ENCODE measurements at regions not wholly inside any gene's neighbourhood (a gene's known extent, or its start where the extent isn't known, plus 50 kb on each side); places are given as distances from the start of the nearest gene placed in this dataset.

DNA sequence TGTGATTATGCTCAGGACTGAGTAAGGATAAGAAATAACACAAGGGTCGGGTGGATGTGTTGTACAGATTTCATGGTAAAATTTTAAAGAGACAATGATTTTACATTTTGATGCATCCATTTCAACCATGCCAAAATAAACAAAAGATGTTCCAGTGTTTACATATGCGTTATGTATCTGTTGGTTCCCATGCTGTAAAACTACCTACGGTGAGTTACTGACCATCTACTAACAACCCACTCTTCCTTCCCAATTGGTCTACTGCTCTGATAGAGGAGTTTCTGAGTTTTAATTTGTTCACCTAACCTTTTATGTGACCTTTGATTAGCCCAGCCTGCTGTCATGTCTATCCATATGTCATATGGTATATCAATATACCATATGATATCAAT is 1697.1 kb downstream of the MAT2B start:
- Histone ChIP-seq H3K4me3 (no peak overlapping the region), H3K27ac (no peak overlapping the region)

DNA sequence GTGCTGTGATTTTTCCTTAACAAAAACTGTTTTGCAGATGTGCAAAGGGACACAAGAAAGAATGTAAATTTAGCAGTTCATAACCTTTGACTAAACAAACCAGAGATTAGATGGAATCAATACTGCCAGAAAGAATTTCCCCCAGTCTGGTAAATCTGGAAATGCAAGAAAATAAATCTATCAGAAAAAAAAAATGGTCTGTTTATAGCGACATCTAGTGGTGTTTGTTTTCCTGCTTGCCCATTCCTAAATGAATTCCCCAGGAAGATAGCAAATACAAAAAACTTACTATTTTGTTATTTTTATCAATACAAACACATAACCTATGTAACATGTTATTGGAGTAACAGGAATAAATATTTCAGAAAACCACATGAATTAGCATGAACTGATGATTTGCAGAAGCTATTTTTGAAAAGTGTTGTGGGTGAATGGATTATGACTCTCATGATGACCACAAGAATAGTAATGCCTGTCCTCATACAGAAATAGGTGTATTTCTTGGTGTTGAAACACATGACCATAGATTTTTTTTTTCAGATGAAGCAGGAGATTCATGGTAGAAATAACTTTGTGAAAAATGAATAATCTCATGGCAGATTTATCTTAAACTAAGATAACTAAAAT is 1703.8 kb downstream of the MAT2B start:
- no peak overlapping the region for H3K27ac ChIP-seq
- no peak overlapping the region for H3K4me3 ChIP-seq

GRCh38 chr5:165224366-165225045 is 1719.1 kb downstream of the MAT2B start:
- Histone ChIP-seq H3K27ac (no peak overlapping the region), H3K4me3 (no peak overlapping the region)

GRCh38 chr5:165227515-165227914 is 1722.1 kb downstream of the MAT2B start:
- no peak overlapping the region for H3K4me3 ChIP-seq

DNA sequence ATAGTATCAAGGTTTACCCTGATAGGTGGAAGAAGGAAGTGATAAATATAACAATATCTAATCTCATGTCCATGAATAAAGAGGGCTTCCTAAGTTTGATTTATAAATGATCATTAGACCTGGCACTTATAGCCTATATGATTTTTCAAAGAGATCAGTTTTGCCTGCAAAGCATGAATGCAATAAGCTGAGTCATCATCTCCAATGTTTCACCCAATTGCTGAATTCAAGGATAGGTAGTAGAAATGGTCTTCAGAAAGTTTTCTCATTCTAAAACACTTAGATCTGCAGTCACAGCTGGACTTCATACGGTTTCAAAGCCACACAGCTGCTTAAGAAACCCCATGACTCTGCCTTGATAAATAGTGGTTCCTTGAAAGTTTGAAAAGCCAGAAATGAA is 1722.8 kb downstream of the MAT2B start:
- no peak overlapping the region for H3K4me3 ChIP-seq
- no peak overlapping the region for H3K27ac ChIP-seq

More at GRCh38 chr5:165227515-165227914, 1722.1 kb downstream of the MAT2B start:
- H3K27ac ChIP-seq, result no peak overlapping the region

- no peak overlapping the region for H3K4me3 ChIP-seq
- H3K27ac ChIP-seq, result no peak overlapping the region
Observed at GRCh38 chr5:165231821-165232508, 1726.5 kb downstream of the MAT2B start.

DNA sequence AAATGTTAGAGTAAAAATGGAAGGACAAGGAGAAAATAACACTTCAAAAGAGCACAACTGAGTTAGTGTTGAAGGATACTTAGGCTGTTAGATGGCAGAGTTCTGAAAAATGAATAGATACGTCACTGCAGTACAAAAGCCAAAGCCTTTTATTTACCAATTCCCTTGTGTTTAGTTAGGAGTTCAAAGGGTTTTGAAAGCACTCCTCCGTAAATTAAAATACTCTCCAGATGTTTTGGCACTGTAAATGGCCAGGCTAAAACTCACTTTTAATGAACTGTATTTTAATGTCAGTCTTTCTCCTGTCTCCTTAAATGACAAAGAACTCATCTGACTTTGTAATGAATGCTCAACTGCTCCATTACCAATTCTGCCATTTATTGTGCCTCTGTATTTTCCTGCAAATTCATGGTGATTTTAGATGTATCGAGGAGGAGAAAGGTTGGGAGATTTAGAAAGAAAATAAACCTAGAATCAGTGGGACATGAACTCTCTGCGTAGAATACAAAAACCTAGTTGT is 1727.2 kb downstream of the MAT2B start:
- Histone ChIP-seq H3K27ac (no peak overlapping the region), H3K4me3 (no peak overlapping the region)

DNA sequence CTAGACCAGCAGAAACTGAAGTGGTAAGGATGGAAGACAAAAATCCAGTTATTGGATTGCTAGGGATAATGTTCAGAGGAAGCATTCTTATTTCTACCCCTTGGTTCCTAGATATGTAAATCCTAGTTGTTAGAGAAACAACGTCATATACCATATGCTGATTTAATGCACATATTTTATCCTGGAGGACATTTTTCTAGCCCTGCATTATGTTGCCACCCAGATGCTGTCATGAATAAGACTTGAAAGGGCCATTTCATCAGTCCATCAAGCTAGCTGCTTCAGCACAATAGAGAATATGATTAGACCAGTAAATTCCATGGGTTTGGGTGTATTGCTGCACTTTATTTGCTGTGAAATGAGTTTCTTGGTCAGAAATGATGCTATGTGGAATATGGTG is 1736.4 kb downstream of the MAT2B start:
- H3K27ac ChIP-seq, result no peak overlapping the region
- H3K4me3 ChIP-seq, result no peak overlapping the region

- H3K27ac ChIP-seq, result no peak overlapping the region
- H3K4me3 ChIP-seq, result no peak overlapping the region
Observed at GRCh38 chr5:165242646-165243045, 1737.2 kb downstream of the MAT2B start.

- H3K4me3 ChIP-seq, result no peak overlapping the region
- H3K27ac ChIP-seq, result no peak overlapping the region
Observed at GRCh38 chr5:165244407-165244806, 1739.0 kb downstream of the MAT2B start.

- H3K27ac ChIP-seq, result no peak overlapping the region
- H3K4me3 ChIP-seq, result no peak overlapping the region
Observed at GRCh38 chr5:165258197-165258771, 1752.9 kb downstream of the MAT2B start.

DNA sequence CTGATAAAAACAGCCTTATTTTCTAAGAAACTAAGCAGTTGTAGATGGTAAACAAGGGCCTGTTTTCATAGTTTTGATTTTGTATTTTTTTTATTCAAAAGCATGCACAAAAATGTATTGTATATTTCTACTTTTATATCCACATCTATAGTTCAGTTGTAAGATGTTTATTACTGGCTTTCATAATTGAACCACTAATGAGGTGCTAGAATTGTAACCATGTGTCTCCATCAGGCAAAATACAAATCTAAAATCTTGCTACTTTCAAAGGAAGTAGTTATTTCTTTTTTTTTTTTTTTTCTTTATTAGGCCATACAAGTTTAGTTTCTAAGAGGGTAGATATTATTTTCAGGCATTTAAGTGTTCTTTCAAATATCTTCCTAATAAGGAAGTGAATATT is 1755.0 kb downstream of the MAT2B start:
- Histone ChIP-seq H3K27ac (no peak overlapping the region), H3K4me3 (no peak overlapping the region)

DNA sequence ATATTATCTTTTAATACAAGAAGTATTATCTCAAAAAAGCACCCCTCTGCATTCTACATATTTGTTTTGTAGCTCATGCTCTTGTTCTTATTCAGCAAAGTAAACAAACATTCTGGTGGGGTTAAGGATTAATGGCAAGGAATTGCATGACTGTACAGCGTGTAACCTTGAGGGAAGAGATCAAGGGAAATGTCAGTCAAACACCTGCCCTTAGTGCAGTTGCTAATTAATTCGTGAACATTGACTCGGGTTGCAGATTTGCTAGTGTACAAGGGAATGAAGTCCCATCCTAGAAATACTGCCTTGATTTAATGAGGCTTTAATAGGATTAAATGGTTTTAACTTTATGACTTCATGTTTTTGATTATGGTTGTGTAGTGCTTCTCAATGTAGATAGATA is 1758.1 kb downstream of the MAT2B start:
- H3K27ac ChIP-seq, result no peak overlapping the region
- H3K4me3 ChIP-seq, result no peak overlapping the region

GRCh38 chr5:165266939-165267338 is 1761.5 kb downstream of the MAT2B start:
- H3K4me3 ChIP-seq, result no peak overlapping the region
- no peak overlapping the region for H3K27ac ChIP-seq

DNA sequence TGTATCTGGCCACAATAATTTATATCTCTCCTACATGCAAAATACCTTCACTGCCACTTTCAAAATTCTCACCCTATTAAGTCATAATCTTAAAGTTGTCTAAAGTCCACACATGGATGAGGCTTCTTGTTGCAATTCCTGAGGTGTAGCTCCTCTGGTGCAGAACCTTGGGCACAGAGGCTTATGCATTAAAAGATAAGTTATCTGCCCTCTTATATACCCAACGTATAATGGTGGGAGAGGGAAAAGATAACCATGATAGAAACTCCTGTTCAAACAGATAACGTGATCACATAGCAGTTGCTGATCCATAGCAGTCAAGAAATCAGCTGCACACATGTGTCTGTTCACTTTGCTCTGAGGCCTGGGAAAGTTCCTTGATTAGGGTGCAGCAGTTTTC is 1767.0 kb downstream of the MAT2B start:
- Histone ChIP-seq H3K4me3 (no peak overlapping the region), H3K27ac (no peak overlapping the region)

GRCh38 chr5:165277661-165278060 is 1772.2 kb downstream of the MAT2B start:
- H3K27ac ChIP-seq, result no peak overlapping the region
- no peak overlapping the region for H3K4me3 ChIP-seq

DNA sequence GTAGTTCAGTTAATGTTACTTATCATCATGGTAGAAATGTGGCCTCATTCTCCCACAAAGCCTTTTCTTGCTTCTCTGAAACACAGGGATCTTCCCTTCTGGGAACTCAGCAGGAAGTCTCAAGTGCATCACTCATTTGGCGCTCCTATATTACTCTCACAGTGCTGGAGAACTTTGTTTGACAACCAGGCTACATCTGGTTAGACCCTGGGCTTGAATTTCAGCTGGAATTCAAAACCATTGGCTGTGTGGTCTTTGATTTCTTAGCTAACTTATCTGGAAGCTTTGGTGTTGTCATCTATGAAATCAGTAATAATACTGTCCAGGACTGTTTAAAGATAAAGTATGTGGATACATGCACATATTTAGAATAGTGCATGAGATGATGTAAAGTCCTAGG is 1777.1 kb downstream of the MAT2B start:
- H3K4me3 ChIP-seq, result no peak overlapping the region
- H3K27ac ChIP-seq, result no peak overlapping the region

DNA sequence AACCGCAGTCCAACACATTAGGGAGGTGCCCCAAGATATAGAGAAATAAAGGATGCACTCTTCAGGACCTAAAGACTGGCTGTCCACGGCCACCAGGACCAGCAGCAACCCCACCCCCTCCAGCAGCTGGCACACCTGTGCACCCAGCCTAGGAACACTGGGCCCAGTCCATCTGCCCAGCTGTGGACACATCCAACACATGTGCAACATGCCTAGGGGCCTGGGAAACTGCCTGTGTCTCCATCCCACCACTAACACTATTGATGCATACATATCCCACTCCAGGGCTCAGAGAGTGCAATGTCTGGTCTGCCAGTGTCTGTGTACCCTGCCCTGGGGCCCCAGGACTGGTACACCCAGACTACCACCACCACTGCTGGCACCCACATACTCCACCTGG is 1781.3 kb downstream of the MAT2B start:
- no peak overlapping the region for H3K4me3 ChIP-seq
- H3K27ac ChIP-seq, result no peak overlapping the region

DNA sequence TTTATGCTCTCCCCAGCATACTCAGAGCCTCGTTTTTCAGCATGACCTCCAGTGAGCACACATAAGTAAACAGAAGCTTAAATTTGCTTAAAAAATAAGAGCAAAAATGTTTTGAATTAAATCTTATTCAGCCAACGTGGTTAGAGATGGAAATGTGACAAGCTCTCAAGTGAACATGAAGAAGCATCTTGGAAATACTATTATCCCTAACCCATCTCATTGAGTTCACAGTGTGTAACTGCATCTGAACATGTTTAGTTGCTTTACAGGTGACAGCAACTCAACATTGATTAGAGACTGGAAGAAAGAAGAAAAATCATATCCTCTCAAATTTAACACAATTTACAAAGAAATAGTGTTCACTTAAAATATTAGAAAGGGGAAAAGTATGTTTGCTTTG is 1785.1 kb downstream of the MAT2B start:
- H3K4me3 ChIP-seq, result no peak overlapping the region
- no peak overlapping the region for H3K27ac ChIP-seq

DNA sequence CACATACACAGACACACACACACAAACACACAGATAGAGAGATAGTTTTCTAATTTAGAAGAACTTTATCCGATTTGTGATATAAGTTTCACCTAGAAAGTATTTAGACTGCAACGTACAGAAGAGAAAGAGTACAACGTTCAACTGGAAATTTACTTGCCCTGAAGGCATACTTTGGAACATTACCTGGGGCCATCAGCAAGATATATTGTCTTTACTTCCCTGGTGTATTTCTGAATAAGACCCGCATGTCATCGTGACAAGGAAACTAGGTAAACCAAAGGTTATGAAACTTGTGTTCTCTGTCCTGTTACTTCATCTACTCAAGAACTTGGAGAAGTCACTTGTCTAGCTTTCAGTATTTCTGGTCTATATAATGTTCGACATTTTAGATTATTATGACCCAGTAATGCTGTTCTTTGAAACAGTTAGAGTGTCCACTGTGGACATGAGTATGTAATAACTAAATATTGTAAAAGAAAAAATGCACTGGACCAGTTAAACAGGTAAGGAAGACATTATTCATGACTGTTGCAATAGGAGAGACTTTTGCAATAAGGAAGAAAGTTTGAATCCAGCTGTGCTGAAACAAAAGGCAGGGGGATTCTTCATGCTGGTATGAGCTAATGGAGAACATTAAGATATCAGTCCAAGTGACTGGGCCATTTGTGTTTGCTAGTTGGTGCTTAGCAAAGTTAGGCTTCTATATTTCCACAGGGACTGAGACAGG is 1791.1 kb downstream of the MAT2B start:
- Histone ChIP-seq H3K27ac (no peak overlapping the region), H3K4me3 (no peak overlapping the region)
